ENCODE measurements at regions not wholly inside any gene's neighbourhood (a gene's known extent, or its start where the extent isn't known, plus 50 kb on each side); places are given as distances from the start of the nearest gene placed in this dataset.

GRCh38 chr5:135091286-135091685 lies 57.3 kb upstream of the PITX1 start:
- FAIRE-seq (no peak), DNase-seq (ENCODE audit: low read depth, low spot score) (no peak)
- dilution Hi-C loops (cut with MboI; ENCODE audit: extremely low pct_ligation_motif_present, low sequenced_read_pairs): no loop called here
- Histone ChIP-seq H3K27ac (ENCODE audit: control insufficient read depth, insufficient read depth, low read length) (no peak overlapping the region), H2AFZ (ENCODE audit: control insufficient read depth, low read length) (no peak overlapping the region), H3K9me1 (ENCODE audit: control insufficient read depth, extremely low read depth, insufficient read depth, low read length) (no peaks in the 10 kb centered on the region), H3K36me3 (ENCODE audit: control insufficient read depth in 2 of 2, extremely low read depth in 1 of 2, insufficient read depth in 2 of 2, low read length in 2 of 2) (no peaks in the 10 kb centered on the region), H3K4me3 (ENCODE audit: control insufficient read depth in 2 of 3, extremely low read depth in 1 of 3, insufficient read depth in 2 of 3, low read depth in 1 of 3, low read length in 3 of 3) (no peak overlapping the region), H3K9ac (ENCODE audit: control insufficient read depth, extremely low read depth, insufficient read depth, low read length) (no peak overlapping the region), H4K20me1 (ENCODE audit: control insufficient read depth, extremely low read depth, insufficient read depth, low read length) (no peaks in the 10 kb centered on the region), H3K27me3 (ENCODE audit: control insufficient read depth, extremely low read depth, insufficient read depth, low read length) (peaks cover 23% of the 10 kb centered on the region), H3K4me2 (ENCODE audit: control insufficient read depth, extremely low read depth, insufficient read depth, low read depth, low read length) (no peak overlapping the region), H3K9me3 (ENCODE audit: control insufficient read depth, low read depth, low read length) (no peaks in the 10 kb centered on the region), H3K79me2 (ENCODE audit: control insufficient read depth, insufficient read depth, low read length) (no peaks in the 10 kb centered on the region), H3K4me1 (ENCODE audit: control insufficient read depth, extremely low read depth, insufficient read depth, low read length) (no peaks in the 10 kb centered on the region)
- TF ChIP-seq EZH2 (IDR thresholded peaks at IDR 0.05; ENCODE audit: low read length) (no peak), CTCF (optimal IDR thresholded peaks at IDR 0.05 in 1 of 3, IDR thresholded peaks at IDR 0.05 in 1 of 3, conservative IDR thresholded peaks at IDR 0.05 in 1 of 3; ENCODE audit: extremely low read depth in 1 of 3, insufficient read depth in 2 of 3, low read length in 3 of 3) (no peak)

- Histone ChIP-seq H3K9me3 (ENCODE audit: control insufficient read depth, low read depth, low read length) (no peaks in the 10 kb centered on the region), H3K27ac (ENCODE audit: control insufficient read depth, insufficient read depth, low read length) (no peak overlapping the region), H3K36me3 (ENCODE audit: control insufficient read depth in 2 of 2, extremely low read depth in 1 of 2, insufficient read depth in 2 of 2, low read length in 2 of 2) (no peaks in the 10 kb centered on the region), H3K79me2 (ENCODE audit: control insufficient read depth, insufficient read depth, low read length) (no peaks in the 10 kb centered on the region), H3K4me3 (ENCODE audit: control insufficient read depth in 2 of 3, extremely low read depth in 1 of 3, insufficient read depth in 2 of 3, low read depth in 1 of 3, low read length in 3 of 3) (no peak overlapping the region), H3K27me3 (ENCODE audit: control insufficient read depth, extremely low read depth, insufficient read depth, low read length) (peaks cover 13% of the 10 kb centered on the region), H3K4me2 (ENCODE audit: control insufficient read depth, extremely low read depth, insufficient read depth, low read depth, low read length) (no peak overlapping the region), H3K9ac (ENCODE audit: control insufficient read depth, extremely low read depth, insufficient read depth, low read length) (no peak overlapping the region), H3K4me1 (ENCODE audit: control insufficient read depth, extremely low read depth, insufficient read depth, low read length) (no peaks in the 10 kb centered on the region), H3K9me1 (ENCODE audit: control insufficient read depth, extremely low read depth, insufficient read depth, low read length) (no peaks in the 10 kb centered on the region), H4K20me1 (ENCODE audit: control insufficient read depth, extremely low read depth, insufficient read depth, low read length) (no peaks in the 10 kb centered on the region), H2AFZ (ENCODE audit: control insufficient read depth, low read length) (no peak overlapping the region)
- dilution Hi-C loops (cut with MboI; ENCODE audit: extremely low pct_ligation_motif_present, low sequenced_read_pairs): no loop called here
- DNase-seq (ENCODE audit: low read depth, low spot score) (no peak), FAIRE-seq (no peak)
- TF ChIP-seq CTCF (optimal IDR thresholded peaks at IDR 0.05 in 1 of 3, IDR thresholded peaks at IDR 0.05 in 1 of 3, conservative IDR thresholded peaks at IDR 0.05 in 1 of 3; ENCODE audit: extremely low read depth in 1 of 3, insufficient read depth in 2 of 3, low read length in 3 of 3) (no peak), EZH2 (IDR thresholded peaks at IDR 0.05; ENCODE audit: low read length) (no peak)
These were observed 55.9 kb upstream of the PITX1 start for GRCh38 chr5:135089912-135090311.
